ENCODE measurements at regions not wholly inside any gene's neighbourhood (a gene's known extent, or its start where the extent isn't known, plus 50 kb on each side); places are given as distances from the start of the nearest gene placed in this dataset.

GRCh38 chr2:194452504-194452903, 1204.5 kb upstream of the SLC39A10 start:
- intact Hi-C loops (cut with DNase I; ENCODE audit: low total_unique reads): no loop called here
- no peaks in the 10 kb centered on the region for H3K4me1 ChIP-seq
- no peak for DNase-seq
- TF ChIP-seq CTCF (IDR thresholded peaks at IDR 0.05): no peak
- H3K36me3 ChIP-seq: no peaks in the 10 kb centered on the region
- no peaks in the 10 kb centered on the region for H3K27me3 ChIP-seq
- no peak overlapping the region for H3K27ac ChIP-seq
- H3K4me3 ChIP-seq: no peak overlapping the region
- H3K9me3 ChIP-seq: no peaks in the 10 kb centered on the region

DNA sequence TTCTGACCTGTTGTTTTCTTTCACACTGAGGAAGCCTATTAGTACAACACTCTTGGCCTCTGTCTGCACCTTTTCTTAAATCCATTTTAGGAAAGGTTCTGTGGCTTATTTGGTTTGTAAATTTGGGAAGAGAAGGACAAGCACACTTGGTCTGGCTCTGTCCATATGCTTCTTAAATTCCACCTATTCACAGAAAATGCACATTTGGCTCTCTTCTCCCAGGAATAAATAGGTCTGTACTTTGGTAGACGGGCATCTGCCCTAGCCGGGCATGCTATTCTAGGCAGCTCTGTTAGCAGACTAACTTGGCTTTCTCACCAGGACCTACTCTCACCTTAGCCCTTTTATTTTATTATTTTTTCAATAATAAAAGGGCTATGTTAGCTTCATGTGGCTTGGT, 1211.8 kb upstream of the SLC39A10 start:
- no peak overlapping the region for H3K4me3 ChIP-seq
- DNase-seq: no peak
- H3K27me3 ChIP-seq: no peaks in the 10 kb centered on the region
- TF ChIP-seq CTCF (IDR thresholded peaks at IDR 0.05): no peak
- intact Hi-C loops (cut with DNase I; ENCODE audit: low total_unique reads): no loop called here
- no peak overlapping the region for H3K27ac ChIP-seq
- H3K4me1 ChIP-seq: no peaks in the 10 kb centered on the region
- no peaks in the 10 kb centered on the region for H3K9me3 ChIP-seq
- H3K36me3 ChIP-seq: no peaks in the 10 kb centered on the region

GRCh38 chr2:194443926-194444325, 1213.1 kb upstream of the SLC39A10 start:
- Histone ChIP-seq H3K4me3 (no peak overlapping the region), H3K36me3 (no peaks in the 10 kb centered on the region), H3K9me3 (no peaks in the 10 kb centered on the region), H3K27ac (no peak overlapping the region), H3K4me1 (no peaks in the 10 kb centered on the region), H3K27me3 (no peaks in the 10 kb centered on the region)
- no peak for TF ChIP-seq CTCF (IDR thresholded peaks at IDR 0.05)
- DNase-seq: no peak
- intact Hi-C loops (cut with DNase I; ENCODE audit: low total_unique reads): no loop called here

DNA sequence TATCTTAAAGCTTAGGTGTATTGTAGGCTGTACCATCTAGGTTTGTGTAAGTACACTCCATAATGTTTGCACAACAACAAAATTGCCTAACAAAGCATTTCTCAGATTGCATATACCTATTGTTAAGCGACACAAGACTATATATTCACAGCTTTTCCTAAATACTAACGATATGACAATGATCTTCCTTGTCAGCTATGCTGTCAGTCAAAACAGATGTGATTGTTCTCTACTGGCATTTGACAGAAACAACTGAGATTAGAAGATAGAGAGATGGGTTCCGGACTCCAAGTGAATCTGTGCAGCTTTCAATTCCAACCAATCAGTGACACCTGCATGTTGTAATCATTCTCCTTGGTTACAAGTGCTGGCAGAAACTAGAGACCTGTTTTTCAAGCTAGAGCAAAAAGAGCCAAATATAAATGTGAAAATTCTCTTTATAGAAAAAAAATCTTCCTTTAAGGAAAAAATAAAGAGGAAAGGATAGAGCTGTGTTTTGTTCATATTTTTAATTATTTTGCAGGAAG, 1232.3 kb upstream of the SLC39A10 start:
- intact Hi-C loops (cut with DNase I; ENCODE audit: low total_unique reads): no loop called here
- no peaks in the 10 kb centered on the region for H3K27me3 ChIP-seq

DNA sequence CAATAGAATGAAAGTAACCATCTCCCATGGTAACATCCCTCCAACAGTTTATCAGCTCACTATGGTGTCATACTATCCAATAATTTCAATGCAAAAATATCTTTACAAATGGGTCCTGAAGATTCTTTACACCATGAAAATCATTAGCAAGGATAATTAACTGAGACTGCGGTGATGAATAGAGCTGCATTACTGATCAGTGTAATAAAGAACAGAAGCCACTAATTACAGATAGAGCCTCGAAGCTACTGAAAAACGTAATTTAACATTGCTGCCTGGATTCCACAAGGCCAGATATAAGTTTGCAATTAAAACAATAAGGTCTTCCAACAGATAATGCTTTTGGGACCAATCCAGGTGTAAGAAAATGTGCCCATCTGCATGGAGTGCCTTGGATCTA, 1245.8 kb upstream of the SLC39A10 start:
- TF ChIP-seq CTCF (IDR thresholded peaks at IDR 0.05): no peak
- no peaks in the 10 kb centered on the region for H3K36me3 ChIP-seq
- DNase-seq: no peak
- H3K4me3 ChIP-seq: no peak overlapping the region
- no peaks in the 10 kb centered on the region for H3K4me1 ChIP-seq
- no peak overlapping the region for H3K27ac ChIP-seq
- intact Hi-C loops (cut with DNase I; ENCODE audit: low total_unique reads): no loop called here
- no peaks in the 10 kb centered on the region for H3K27me3 ChIP-seq
- H3K9me3 ChIP-seq: no peaks in the 10 kb centered on the region

More for the DNA sequence above, 1232.3 kb upstream of the SLC39A10 start:
- Histone ChIP-seq H3K36me3 (no peaks in the 10 kb centered on the region), H3K27ac (no peak overlapping the region), H3K4me3 (no peak overlapping the region), H3K9me3 (no peaks in the 10 kb centered on the region), H3K4me1 (no peaks in the 10 kb centered on the region)
- no peak for TF ChIP-seq CTCF (IDR thresholded peaks at IDR 0.05)
- no peak for DNase-seq

DNA sequence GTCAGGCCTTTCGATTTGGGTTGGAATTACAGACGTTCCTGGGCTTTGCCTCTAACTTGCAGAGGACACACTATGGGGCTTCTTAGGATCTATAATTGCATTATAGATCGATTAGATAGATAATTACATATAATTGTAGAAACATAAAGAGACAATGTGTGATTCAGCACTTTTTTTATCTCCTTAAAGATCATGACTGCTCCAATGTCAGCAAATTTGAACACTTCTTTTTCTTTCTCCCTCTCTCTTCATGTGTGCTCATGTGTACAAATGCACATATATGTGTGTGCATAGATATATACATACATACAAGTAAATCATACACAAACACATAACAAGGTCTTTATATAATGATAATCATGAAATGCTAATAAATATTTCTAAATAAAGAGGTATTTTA, 1261.2 kb upstream of the SLC39A10 start:
- Histone ChIP-seq H3K4me3 (no peak overlapping the region), H3K36me3 (no peaks in the 10 kb centered on the region), H3K9me3 (no peaks in the 10 kb centered on the region), H3K27me3 (no peaks in the 10 kb centered on the region), H3K27ac (no peak overlapping the region), H3K4me1 (no peaks in the 10 kb centered on the region)
- intact Hi-C loops (cut with DNase I; ENCODE audit: low total_unique reads): no loop called here
- no peak for DNase-seq
- TF ChIP-seq CTCF (IDR thresholded peaks at IDR 0.05): no peak

All from tibial artery (tissue), 4 donors.